SK-N-SH (cell line): ENCODE measurements at regions not wholly inside any gene's neighbourhood (a gene's known extent, or its start where the extent isn't known, plus 50 kb on each side); places are given as distances from the start of the nearest gene placed in this dataset.

Source experiments
- CTCF ChIA-PET: fragments of 300-600, 350-600 bp; formaldehyde crosslinking; extraction: SDS; loops from one replicate; lab custom pipeline; 2021; lab: Yijun Ruan, JAX
- POLR2A ChIA-PET: fragments of 350-600 bp; sonication (Branson Sonifier 250); formaldehyde crosslinking; extraction: SDS; loops from one replicate; lab custom pipeline; 2020; ENCODE audit warnings: antibody characterized with exemption, inconsistent platforms; lab: Yijun Ruan, JAX
- DNase-seq: peaks from one replicate; pipeline ENCODE4 v3.0.0; 2012
- H2AFZ ChIP-seq: fragments of 200-600 bp; sonication (generic); 2 replicates; pipeline ENCODE4 v1.8.1; 2016; ENCODE audit warnings: antibody characterized with exemption, mild to moderate bottlenecking, low read depth
- H3F3A ChIP-seq: fragments of 200-600 bp; sonication (generic); replicated peaks from 2 replicates; pipeline ENCODE3; 2016; ENCODE audit warnings: antibody characterized with exemption, mild to moderate bottlenecking; ENCODE audit not compliant: insufficient read depth
- H3K27ac ChIP-seq, 2 experiments: fragments of 200-500 bp in 1 of 2; fragments of 200-600 bp in 1 of 2; sonication (Bioruptor generic) in 1 of 2; sonication (generic), shearing (Covaris generic) in 1 of 2; 2 replicates each; pipeline versions ENCODE4 v1.5.1 to v1.6.1; 2014 to 2016; ENCODE audit warnings: low read depth in 2 of 2, inconsistent platforms in 1 of 2, low read length in 1 of 2, mild to moderate bottlenecking in 1 of 2, mixed read lengths in 1 of 2
- H3K27me3 ChIP-seq: fragments of 200-600 bp; sonication (generic), shearing (Covaris generic); 2 replicates; pipeline ENCODE4 v1.6.1; 2016; ENCODE audit warnings: mixed run types; ENCODE audit not compliant: insufficient read depth
- H3K36me3 ChIP-seq, 2 experiments: fragments of 200-500 bp in 1 of 2; fragments of 200-600 bp in 1 of 2; sonication (Bioruptor generic) in 1 of 2; sonication (generic) in 1 of 2; replicated peaks in 1 of 2; 2 replicates each; pipeline versions ENCODE3 to v1.5.1; 2014 to 2016; ENCODE audit warnings: low read length in 1 of 2, mild to moderate bottlenecking in 1 of 2; ENCODE audit not compliant: insufficient read depth in 2 of 2, control insufficient read depth in 1 of 2
- H3K4me1 ChIP-seq, 2 experiments: fragments of 200-500 bp in 1 of 2; fragments of 200-600 bp in 1 of 2; sonication (Bioruptor generic) in 1 of 2; sonication (generic), shearing (Covaris generic) in 1 of 2; 2 replicates each; pipeline versions ENCODE4 v1.5.1 to v1.6.1; 2014 to 2016; ENCODE audit warnings: low read depth in 1 of 2, low read length in 1 of 2, mixed run types in 1 of 2; ENCODE audit not compliant: insufficient read depth in 2 of 2, control insufficient read depth in 1 of 2
- H3K4me2 ChIP-seq: fragments of 200-600 bp; sonication (generic), shearing (Covaris generic); 2 replicates; pipeline ENCODE4 v1.6.1; 2017; ENCODE audit warnings: mixed run types
- H3K4me3 ChIP-seq, 2 experiments: fragments of 200-500 bp in 1 of 2; fragments of 200-600 bp in 1 of 2; sonication (Bioruptor generic) in 1 of 2; sonication (generic), shearing (Covaris generic) in 1 of 2; 2 replicates each; pipeline versions ENCODE4 v1.5.1 to v1.8.1; 2014 to 2016; ENCODE audit warnings: low read depth in 2 of 2, inconsistent platforms in 1 of 2, low read length in 1 of 2, mild to moderate bottlenecking in 1 of 2, mixed read lengths in 1 of 2, moderate library complexity in 1 of 2
- H3K79me2 ChIP-seq: fragments of 200-600 bp; sonication (generic); 2 replicates; pipeline ENCODE4 v1.8.1; 2017; ENCODE audit warnings: mild to moderate bottlenecking; ENCODE audit not compliant: insufficient read depth
- H3K9ac ChIP-seq: fragments of 200-600 bp; sonication (generic); 2 replicates; pipeline ENCODE4 v1.6.1; 2017; ENCODE audit warnings: mixed run types
- H3K9me2 ChIP-seq: fragments of 200-600 bp; sonication (generic); 2 replicates; pipeline ENCODE4 v1.6.1; 2017; ENCODE audit warnings: mixed run types
- H3K9me3 ChIP-seq: fragments of 200-600 bp; sonication (generic); 2 replicates; pipeline ENCODE4 v1.6.1; 2017; ENCODE audit warnings: mixed run types, mild to moderate bottlenecking, moderate library complexity
- H4K20me1 ChIP-seq: fragments of 200-600 bp; sonication (generic); 2 replicates; pipeline ENCODE4 v1.6.1; 2017; ENCODE audit warnings: mild to moderate bottlenecking, mixed run types; ENCODE audit not compliant: insufficient read depth
- ELF1 ChIP-seq: IDR thresholded peaks from 2 replicates; pipeline ENCODE4 v1.4.0; 2012
- EZH2phosphoT487 ChIP-seq: fragments of 200-600 bp; sonication (generic); IDR thresholded peaks from 2 replicates; pipeline ENCODE4 v1.6.1; 2017; ENCODE audit warnings: low read depth, mixed run types, mild to moderate bottlenecking, antibody characterized with exemption, moderate library complexity, borderline replicate concordance
- FOSL2 ChIP-seq: IDR thresholded peaks from 2 replicates; pipeline ENCODE4 v1.4.0; 2012; ENCODE audit warnings: low read depth, mild to moderate bottlenecking, moderate library complexity, borderline replicate concordance
- FOXJ3 ChIP-seq: sonication (generic); formaldehyde crosslinking; IDR thresholded peaks from 2 replicates; pipeline ENCODE4 v1.5.1; 2020; ENCODE audit warnings: mild to moderate bottlenecking, missing genetic modification reagents
- FOXM1 ChIP-seq: IDR thresholded peaks from 2 replicates; pipeline ENCODE4 v1.4.0; 2012; ENCODE audit warnings: low read depth, mild to moderate bottlenecking
- GATA2 ChIP-seq: sonication (generic); formaldehyde crosslinking; IDR thresholded peaks from 2 replicates; pipeline ENCODE4 v1.5.0; 2020; ENCODE audit warnings: mild to moderate bottlenecking, missing genetic modification reagents
- NRF1 ChIP-seq: IDR thresholded peaks from 2 replicates; pipeline ENCODE4 v1.6.1; 2012; ENCODE audit warnings: low read depth, mild to moderate bottlenecking, low read length
- RAD21 ChIP-seq: IDR thresholded peaks from 2 replicates; pipeline ENCODE4 v1.6.1; 2012; ENCODE audit warnings: mild to moderate bottlenecking, low read length
- RCOR1 ChIP-seq: fragments of 150-350 bp; IDR thresholded peaks from 2 replicates; pipeline ENCODE4 v1.6.1; 2017; ENCODE audit warnings: antibody characterized with exemption, low read length
- RFX5 ChIP-seq: IDR thresholded peaks from 2 replicates; pipeline ENCODE4 v1.6.1; 2012; ENCODE audit warnings: mild to moderate bottlenecking, improper control_type of control experiment, low read length
- RXRA ChIP-seq: IDR thresholded peaks from 2 replicates; pipeline ENCODE4 v1.4.0; 2012; ENCODE audit warnings: low read depth, mild to moderate bottlenecking, borderline replicate concordance
- SMC3 ChIP-seq: IDR thresholded peaks from 2 replicates; pipeline ENCODE4 v1.6.1; 2012; ENCODE audit warnings: low read depth, low read length, improper control_type of control experiment
- YY1 ChIP-seq: IDR thresholded peaks from 2 replicates; pipeline ENCODE4 v1.4.0; 2012; ENCODE audit warnings: low read depth, mild to moderate bottlenecking
- WGBS: methylation state at CpG from one replicate; pipeline ENCODE4 v1.1.6; 2017; ENCODE audit warnings: low lambda C conversion rate; 5-methylcytosine and 5-hydroxymethylcytosine counted together
- TF ChIP-seq, protein P1 (sequence below): fragments of 150-350 bp; IDR thresholded peaks from 2 replicates; pipeline ENCODE4 v1.6.1; 2017; ENCODE audit warnings: antibody characterized with exemption, low read length, low read depth, borderline replicate concordance
- TF ChIP-seq, protein P2 (sequence below): IDR thresholded peaks from 2 replicates; pipeline ENCODE4 v1.6.1; 2012; ENCODE audit warnings: mild to moderate bottlenecking, low read depth, low read length, moderate library complexity
- TF ChIP-seq, protein P3 (sequence below): fragments of 150-350 bp; IDR thresholded peaks from 2 replicates; pipeline ENCODE4 v1.6.1; 2016; ENCODE audit warnings: mild to moderate bottlenecking, low read depth, low read length
- TF ChIP-seq, protein P4 (sequence below): IDR thresholded peaks from 2 replicates; pipeline ENCODE4 v1.4.0; 2012; ENCODE audit warnings: low read depth, borderline replicate concordance
- TF ChIP-seq, protein P5 (sequence below): IDR thresholded peaks from 2 replicates; pipeline ENCODE4 v1.4.0; 2012; ENCODE audit warnings: low read depth, borderline replicate concordance

DNA sequence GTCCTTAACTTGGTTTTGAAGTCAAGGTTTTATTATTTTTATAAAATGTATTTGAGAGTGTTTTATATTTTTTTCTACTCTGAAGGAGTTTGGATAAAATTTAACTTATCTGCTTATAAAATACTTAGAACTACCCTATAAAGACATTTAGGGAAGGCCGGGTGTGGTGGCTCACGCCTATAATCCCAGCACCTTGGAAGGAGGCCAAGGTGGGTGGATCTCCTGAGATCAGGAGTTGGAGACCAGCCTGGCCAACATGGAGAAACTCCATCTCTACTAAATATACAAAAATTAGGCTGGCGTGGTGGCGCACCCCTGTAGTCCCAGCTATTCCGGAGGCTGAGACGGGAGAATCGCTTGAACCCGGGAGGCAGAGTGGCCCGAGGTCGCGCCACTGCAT is 486.4 kb downstream of the DSC3 start:
- POLR2A ChIA-PET = no interaction called here

DNA sequence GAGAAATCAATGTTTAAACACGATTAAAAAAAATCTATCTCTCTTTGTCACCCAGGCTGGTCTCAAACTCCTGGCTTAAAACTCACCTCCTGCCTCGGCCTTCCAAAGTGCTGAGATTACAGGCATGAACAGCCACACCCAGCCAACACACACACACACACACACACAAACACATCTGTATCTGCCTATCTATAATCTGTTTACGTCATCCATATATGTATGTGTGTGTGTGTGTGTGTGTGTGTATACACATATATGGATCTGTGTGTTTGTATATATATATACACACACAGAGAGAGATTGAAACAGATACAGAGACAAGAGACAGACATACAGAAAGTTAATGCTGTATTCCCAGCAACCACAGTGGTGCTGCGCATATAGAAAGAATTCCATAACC is 497.1 kb downstream of the DSC3 start:
- no peak overlapping the region for H2AFZ ChIP-seq
- 15% methylated on average over 4 of the region's 4 CpGs for WGBS
- POLR2A ChIA-PET = no interaction called here
- TF ChIP-seq, protein P1, sequence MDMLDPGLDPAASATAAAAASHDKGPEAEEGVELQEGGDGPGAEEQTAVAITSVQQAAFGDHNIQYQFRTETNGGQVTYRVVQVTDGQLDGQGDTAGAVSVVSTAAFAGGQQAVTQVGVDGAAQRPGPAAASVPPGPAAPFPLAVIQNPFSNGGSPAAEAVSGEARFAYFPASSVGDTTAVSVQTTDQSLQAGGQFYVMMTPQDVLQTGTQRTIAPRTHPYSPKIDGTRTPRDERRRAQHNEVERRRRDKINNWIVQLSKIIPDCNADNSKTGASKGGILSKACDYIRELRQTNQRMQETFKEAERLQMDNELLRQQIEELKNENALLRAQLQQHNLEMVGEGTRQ = no peak
- TF ChIP-seq SMC3 (no peak), ELF1 (no peak), YY1 (no peak), RFX5 (no peak), FOXJ3 (no peak), RCOR1 (no peak), NRF1 (no peak), RAD21 (no peak), GATA2 (CRISPR knock-in tag) (no peak)
- TF ChIP-seq, protein P2, sequence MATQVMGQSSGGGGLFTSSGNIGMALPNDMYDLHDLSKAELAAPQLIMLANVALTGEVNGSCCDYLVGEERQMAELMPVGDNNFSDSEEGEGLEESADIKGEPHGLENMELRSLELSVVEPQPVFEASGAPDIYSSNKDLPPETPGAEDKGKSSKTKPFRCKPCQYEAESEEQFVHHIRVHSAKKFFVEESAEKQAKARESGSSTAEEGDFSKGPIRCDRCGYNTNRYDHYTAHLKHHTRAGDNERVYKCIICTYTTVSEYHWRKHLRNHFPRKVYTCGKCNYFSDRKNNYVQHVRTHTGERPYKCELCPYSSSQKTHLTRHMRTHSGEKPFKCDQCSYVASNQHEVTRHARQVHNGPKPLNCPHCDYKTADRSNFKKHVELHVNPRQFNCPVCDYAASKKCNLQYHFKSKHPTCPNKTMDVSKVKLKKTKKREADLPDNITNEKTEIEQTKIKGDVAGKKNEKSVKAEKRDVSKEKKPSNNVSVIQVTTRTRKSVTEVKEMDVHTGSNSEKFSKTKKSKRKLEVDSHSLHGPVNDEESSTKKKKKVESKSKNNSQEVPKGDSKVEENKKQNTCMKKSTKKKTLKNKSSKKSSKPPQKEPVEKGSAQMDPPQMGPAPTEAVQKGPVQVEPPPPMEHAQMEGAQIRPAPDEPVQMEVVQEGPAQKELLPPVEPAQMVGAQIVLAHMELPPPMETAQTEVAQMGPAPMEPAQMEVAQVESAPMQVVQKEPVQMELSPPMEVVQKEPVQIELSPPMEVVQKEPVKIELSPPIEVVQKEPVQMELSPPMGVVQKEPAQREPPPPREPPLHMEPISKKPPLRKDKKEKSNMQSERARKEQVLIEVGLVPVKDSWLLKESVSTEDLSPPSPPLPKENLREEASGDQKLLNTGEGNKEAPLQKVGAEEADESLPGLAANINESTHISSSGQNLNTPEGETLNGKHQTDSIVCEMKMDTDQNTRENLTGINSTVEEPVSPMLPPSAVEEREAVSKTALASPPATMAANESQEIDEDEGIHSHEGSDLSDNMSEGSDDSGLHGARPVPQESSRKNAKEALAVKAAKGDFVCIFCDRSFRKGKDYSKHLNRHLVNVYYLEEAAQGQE = no peak

More for the DNA sequence above, 486.4 kb downstream of the DSC3 start:
- Histone ChIP-seq H3K27ac (no peak overlapping the region), H4K20me1 (no peaks in the 10 kb centered on the region), H3K27me3 (no peaks in the 10 kb centered on the region), H3K9ac (no peak overlapping the region), H3K4me2 (no peak overlapping the region), H3K4me3 (no peak overlapping the region), H3K9me3 (no peaks in the 10 kb centered on the region), H3F3A (no peaks in the 10 kb centered on the region), H3K4me1 (no peaks in the 10 kb centered on the region), H3K79me2 (no peaks in the 10 kb centered on the region), H3K36me3 (no peaks in the 10 kb centered on the region), H3K9me2 (no peaks in the 10 kb centered on the region), H2AFZ (no peak overlapping the region)
- TF ChIP-seq RXRA (no peak), ELF1 (no peak), FOXM1 (no peak), NRF1 (no peak), FOSL2 (no peak), EZH2phosphoT487 (no peak)
- TF ChIP-seq, protein P3, sequence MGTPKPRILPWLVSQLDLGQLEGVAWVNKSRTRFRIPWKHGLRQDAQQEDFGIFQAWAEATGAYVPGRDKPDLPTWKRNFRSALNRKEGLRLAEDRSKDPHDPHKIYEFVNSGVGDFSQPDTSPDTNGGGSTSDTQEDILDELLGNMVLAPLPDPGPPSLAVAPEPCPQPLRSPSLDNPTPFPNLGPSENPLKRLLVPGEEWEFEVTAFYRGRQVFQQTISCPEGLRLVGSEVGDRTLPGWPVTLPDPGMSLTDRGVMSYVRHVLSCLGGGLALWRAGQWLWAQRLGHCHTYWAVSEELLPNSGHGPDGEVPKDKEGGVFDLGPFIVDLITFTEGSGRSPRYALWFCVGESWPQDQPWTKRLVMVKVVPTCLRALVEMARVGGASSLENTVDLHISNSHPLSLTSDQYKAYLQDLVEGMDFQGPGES = no peak
- TF ChIP-seq, protein P4, sequence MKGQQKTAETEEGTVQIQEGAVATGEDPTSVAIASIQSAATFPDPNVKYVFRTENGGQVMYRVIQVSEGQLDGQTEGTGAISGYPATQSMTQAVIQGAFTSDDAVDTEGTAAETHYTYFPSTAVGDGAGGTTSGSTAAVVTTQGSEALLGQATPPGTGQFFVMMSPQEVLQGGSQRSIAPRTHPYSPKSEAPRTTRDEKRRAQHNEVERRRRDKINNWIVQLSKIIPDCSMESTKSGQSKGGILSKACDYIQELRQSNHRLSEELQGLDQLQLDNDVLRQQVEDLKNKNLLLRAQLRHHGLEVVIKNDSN = no peak
- TF ChIP-seq, protein P5, sequence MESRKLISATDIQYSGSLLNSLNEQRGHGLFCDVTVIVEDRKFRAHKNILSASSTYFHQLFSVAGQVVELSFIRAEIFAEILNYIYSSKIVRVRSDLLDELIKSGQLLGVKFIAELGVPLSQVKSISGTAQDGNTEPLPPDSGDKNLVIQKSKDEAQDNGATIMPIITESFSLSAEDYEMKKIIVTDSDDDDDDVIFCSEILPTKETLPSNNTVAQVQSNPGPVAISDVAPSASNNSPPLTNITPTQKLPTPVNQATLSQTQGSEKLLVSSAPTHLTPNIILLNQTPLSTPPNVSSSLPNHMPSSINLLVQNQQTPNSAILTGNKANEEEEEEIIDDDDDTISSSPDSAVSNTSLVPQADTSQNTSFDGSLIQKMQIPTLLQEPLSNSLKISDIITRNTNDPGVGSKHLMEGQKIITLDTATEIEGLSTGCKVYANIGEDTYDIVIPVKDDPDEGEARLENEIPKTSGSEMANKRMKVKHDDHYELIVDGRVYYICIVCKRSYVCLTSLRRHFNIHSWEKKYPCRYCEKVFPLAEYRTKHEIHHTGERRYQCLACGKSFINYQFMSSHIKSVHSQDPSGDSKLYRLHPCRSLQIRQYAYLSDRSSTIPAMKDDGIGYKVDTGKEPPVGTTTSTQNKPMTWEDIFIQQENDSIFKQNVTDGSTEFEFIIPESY = no peak
- TF ChIP-seq, protein P1 = no peak
- 51% methylated on average over 11 of the region's 11 CpGs for WGBS
- CTCF ChIA-PET = no interaction called here
- DNase-seq = no peak

More for the DNA sequence above, 497.1 kb downstream of the DSC3 start:
- Histone ChIP-seq H3K9me2 (no peaks in the 10 kb centered on the region), H4K20me1 (no peaks in the 10 kb centered on the region), H3K36me3 (no peaks in the 10 kb centered on the region), H3K79me2 (no peaks in the 10 kb centered on the region), H3K27ac (no peak overlapping the region), H3K4me1 (no peaks in the 10 kb centered on the region), H3F3A (no peaks in the 10 kb centered on the region), H3K4me2 (no peak overlapping the region), H3K4me3 (no peak overlapping the region), H3K9me3 (no peaks in the 10 kb centered on the region), H3K9ac (no peak overlapping the region), H3K27me3 (no peaks in the 10 kb centered on the region)
- CTCF ChIA-PET = no interaction called here
- no peak for DNase-seq
